Body of pancreas (tissue), 4 donors: ENCODE measurements at regions not wholly inside any gene's neighbourhood (a gene's known extent, or its start where the extent isn't known, plus 50 kb on each side); places are given as distances from the start of the nearest gene placed in this dataset.
A peak's percentile ranks its signal among the peaks of the same experiment; 100 is the strongest.

Experiments used
- ATAC-seq: fragments of 150-250 bp; one replicate; pipeline ENCODE4 v1.9.1; 2016
- DNase-seq, 4 donors: peaks; one replicate each; pipeline ENCODE4 v3.0.0-alpha.2; 2019
- H3K27ac ChIP-seq, 4 donors: fragments of 200-600 bp; sonication (generic); 1 replicate in 3 of 4; 2 replicates in 1 of 4; pipeline versions ENCODE4 v1.5.1 to v1.6.1; 2016 to 2019; ENCODE audit warnings: mild to moderate bottlenecking in 1 of 4, mixed read lengths in 1 of 4, moderate library complexity in 1 of 4
- H3K27me3 ChIP-seq, 2 donors: fragments of 200-600 bp; sonication (generic); one replicate each; pipeline ENCODE4 v1.6.0; 2016; ENCODE audit warnings: mild to moderate bottlenecking in 1 of 2
- H3K36me3 ChIP-seq, 2 donors: fragments of 200-600 bp; sonication (generic); replicated peaks in 1 of 2; 2 replicates each; pipeline ENCODE4 v1.5.1; 2016; ENCODE audit warnings: low read depth in 2 of 2; ENCODE audit not compliant: insufficient read depth in 1 of 2
- H3K4me1 ChIP-seq: fragments of 200-600 bp; sonication (generic); one replicate; pipeline ENCODE4 v1.6.0; 2016
- H3K4me3 ChIP-seq, 2 donors: fragments of 200-600 bp; sonication (generic); 1 replicate in 1 of 2; 2 replicates in 1 of 2; pipeline ENCODE4 v1.5.1; 2016 to 2019
- H3K9me3 ChIP-seq, 3 donors: fragments of 200-600 bp; sonication (generic); 1 replicate in 2 of 3; 2 replicates in 1 of 3; pipeline ENCODE4 v1.5.1; 2016
- POLR2A ChIP-seq, 3 donors: fragments of 450-650 bp; IDR thresholded peaks; one replicate each; pipeline ENCODE4 v1.6.1; 2016; ENCODE audit warnings: antibody characterized with exemption in 3 of 3, mild to moderate bottlenecking in 2 of 3
- WGBS, 2 donors: methylation state at CpG; one replicate each; pipeline ENCODE4 v1.1.5; 2017; 5-methylcytosine and 5-hydroxymethylcytosine counted together
- intact Hi-C: fragments of 100-400 bp; cut with DNase I; formaldehyde crosslinking; loops from one replicate; pipeline ENCODE4 v1.15.1; 2023
- TF ChIP-seq, protein P1 (sequence below), 7 experiments: fragments of 450-650 bp in 4 of 7; fragments of 200-600 bp in 3 of 7; sonication (generic) in 3 of 7; IDR thresholded peaks; one replicate each; pipeline ENCODE4 v1.5.1; 2016 to 2019; ENCODE audit warnings: antibody characterized with exemption in 7 of 7

GRCh38 chr7:362402-363096, 72.6 kb downstream of the FOXL3 start:
- 23 to 30% methylated on average over 23 of the region's 23 CpGs for WGBS, 2 donors

GRCh38 chr7:363626-364025, 73.7 kb downstream of the FOXL3 start:
- Histone ChIP-seq H3K4me3 (no peak overlapping the region), H3K27ac (no peak overlapping the region), H3K4me1 (peaks cover 7% of the 10 kb centered on the region), H3K9me3 (peaks cover 0 to 3% (median 0%) of the 10 kb centered on the region in 3 donors), H3K27me3 (no peaks in the 10 kb centered on the region), H3K36me3 (no peaks in the 10 kb centered on the region)
- ATAC-seq (no peak), DNase-seq (peak in 2 of 4 donors; percentile 4 to 8)
- no peak for TF ChIP-seq POLR2A (IDR thresholded peaks at IDR 0.05)
- TF ChIP-seq, protein P1, sequence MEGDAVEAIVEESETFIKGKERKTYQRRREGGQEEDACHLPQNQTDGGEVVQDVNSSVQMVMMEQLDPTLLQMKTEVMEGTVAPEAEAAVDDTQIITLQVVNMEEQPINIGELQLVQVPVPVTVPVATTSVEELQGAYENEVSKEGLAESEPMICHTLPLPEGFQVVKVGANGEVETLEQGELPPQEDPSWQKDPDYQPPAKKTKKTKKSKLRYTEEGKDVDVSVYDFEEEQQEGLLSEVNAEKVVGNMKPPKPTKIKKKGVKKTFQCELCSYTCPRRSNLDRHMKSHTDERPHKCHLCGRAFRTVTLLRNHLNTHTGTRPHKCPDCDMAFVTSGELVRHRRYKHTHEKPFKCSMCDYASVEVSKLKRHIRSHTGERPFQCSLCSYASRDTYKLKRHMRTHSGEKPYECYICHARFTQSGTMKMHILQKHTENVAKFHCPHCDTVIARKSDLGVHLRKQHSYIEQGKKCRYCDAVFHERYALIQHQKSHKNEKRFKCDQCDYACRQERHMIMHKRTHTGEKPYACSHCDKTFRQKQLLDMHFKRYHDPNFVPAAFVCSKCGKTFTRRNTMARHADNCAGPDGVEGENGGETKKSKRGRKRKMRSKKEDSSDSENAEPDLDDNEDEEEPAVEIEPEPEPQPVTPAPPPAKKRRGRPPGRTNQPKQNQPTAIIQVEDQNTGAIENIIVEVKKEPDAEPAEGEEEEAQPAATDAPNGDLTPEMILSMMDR (IDR thresholded peaks at IDR 0.05), result no peak
- WGBS, 2 donors, result 87 to 90% methylated on average over 18 to 20 of the region's 20 CpGs
- intact Hi-C loops, result no loop called here

More at GRCh38 chr7:362402-363096, 72.6 kb downstream of the FOXL3 start:
- intact Hi-C loops, result no loop called here
- peak in 1 of 3 donors; percentile 11 for TF ChIP-seq POLR2A (IDR thresholded peaks at IDR 0.05)
- TF ChIP-seq, protein P1 (IDR thresholded peaks at IDR 0.05), result no peak
- Histone ChIP-seq H3K36me3 (no peaks in the 10 kb centered on the region), H3K27ac (peak overlapping the region in 2 of 4 donors; percentile 11 to 60), H3K9me3 (peaks cover 0 to 3% (median 0%) of the 10 kb centered on the region in 3 donors), H3K27me3 (no peaks in the 10 kb centered on the region), H3K4me3 (no peak overlapping the region), H3K4me1 (peaks cover 10% of the 10 kb centered on the region)
- ATAC-seq, result peak; percentile 58
- peak in 3 of 4 donors; percentile 47 to 57 (median 52) for DNase-seq

DNA sequence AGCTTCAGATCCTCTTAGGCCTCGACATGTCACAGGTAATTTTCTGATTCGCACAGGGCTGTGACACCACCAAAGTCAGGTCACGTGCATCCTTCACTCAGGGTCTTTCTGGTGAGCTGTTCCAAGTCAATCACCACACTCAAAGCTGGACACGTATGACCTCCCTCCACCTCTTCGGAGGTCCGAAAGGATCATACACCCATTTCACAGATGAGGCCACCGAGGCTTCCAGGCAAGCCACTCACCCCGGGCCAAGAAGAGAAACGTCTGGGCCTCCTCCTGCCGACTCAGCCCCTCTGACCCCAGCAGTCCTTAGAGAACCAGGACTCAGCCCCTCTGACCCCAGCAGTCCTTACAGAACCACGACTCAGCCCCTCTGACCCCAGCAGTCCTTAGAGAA, 74.6 kb downstream of the FOXL3 start:
- peak in 1 of 4 donors; percentile 3 for DNase-seq
- 89 to 96% methylated on average over 8 to 11 of the region's 11 CpGs for WGBS, 2 donors
- H3K9me3 ChIP-seq, result peaks cover 0 to 3% (median 0%) of the 10 kb centered on the region in 3 donors
- no peaks in the 10 kb centered on the region for H3K27me3 ChIP-seq
- no peak for ATAC-seq
- H3K4me1 ChIP-seq, result peaks cover 16% of the 10 kb centered on the region
- H3K36me3 ChIP-seq, result no peaks in the 10 kb centered on the region
- H3K27ac ChIP-seq, result no peak overlapping the region
- intact Hi-C loops, result no loop called here
- H3K4me3 ChIP-seq, result no peak overlapping the region
- TF ChIP-seq, protein P1 (IDR thresholded peaks at IDR 0.05), result no peak
- TF ChIP-seq POLR2A (IDR thresholded peaks at IDR 0.05), result no peak

DNA sequence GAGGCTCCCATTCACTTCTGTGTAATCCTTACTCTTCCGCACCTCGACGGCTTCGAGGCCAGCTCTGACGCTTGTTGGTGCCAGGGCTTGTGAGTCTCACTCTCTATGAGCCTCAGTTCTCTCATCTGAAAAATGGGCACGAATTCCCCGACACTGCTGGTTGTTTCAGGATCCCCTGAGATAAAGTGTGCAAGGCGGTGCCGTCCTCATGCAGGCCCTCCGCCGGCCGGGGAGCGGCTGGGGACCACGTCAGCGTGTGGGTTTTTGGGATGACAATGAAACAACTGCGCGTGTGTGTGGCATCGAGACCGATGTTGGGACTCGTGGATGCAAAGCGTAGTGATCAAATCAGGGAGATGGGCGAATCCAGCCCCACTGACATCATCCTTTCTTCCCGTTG, 75.6 kb downstream of the FOXL3 start:
- intact Hi-C loops, result no loop called here
- no peak for TF ChIP-seq POLR2A (IDR thresholded peaks at IDR 0.05)
- TF ChIP-seq, protein P1 (IDR thresholded peaks at IDR 0.05), result no peak
- peaks cover 0 to 3% (median 0%) of the 10 kb centered on the region in 3 donors for H3K9me3 ChIP-seq
- H3K27me3 ChIP-seq, result no peaks in the 10 kb centered on the region
- WGBS, 2 donors, result 92% methylated on average over 21 to 23 of the region's 23 CpGs
- H3K4me1 ChIP-seq, result peaks cover 26% of the 10 kb centered on the region
- DNase-seq (peak in 2 of 4 donors; percentile 3 to 6), ATAC-seq (no peak)
- no peaks in the 10 kb centered on the region for H3K36me3 ChIP-seq
- no peak overlapping the region for H3K4me3 ChIP-seq
- no peak overlapping the region for H3K27ac ChIP-seq
